Hematopoietic multipotent progenitor cell treated with erythropoietin and hydrocortisone succinate and interleukin-3 and kit ligand, for 15 days (in vitro differentiated cells): ENCODE measurements at regions not wholly inside any gene's neighbourhood (a gene's known extent, or its start where the extent isn't known, plus 50 kb on each side); places are given as distances from the start of the nearest gene placed in this dataset.
"Not testable (repeated sequence)": the region's sequence is repeated elsewhere in the genome, so short reads cannot be mapped to it uniquely, and the experiment has no call there.

Source experiments
- DNase-seq: peaks from one replicate; pipeline ENCODE4 v3.0.0-alpha.2; 2015; ENCODE audit warnings: low spot score

DNA sequence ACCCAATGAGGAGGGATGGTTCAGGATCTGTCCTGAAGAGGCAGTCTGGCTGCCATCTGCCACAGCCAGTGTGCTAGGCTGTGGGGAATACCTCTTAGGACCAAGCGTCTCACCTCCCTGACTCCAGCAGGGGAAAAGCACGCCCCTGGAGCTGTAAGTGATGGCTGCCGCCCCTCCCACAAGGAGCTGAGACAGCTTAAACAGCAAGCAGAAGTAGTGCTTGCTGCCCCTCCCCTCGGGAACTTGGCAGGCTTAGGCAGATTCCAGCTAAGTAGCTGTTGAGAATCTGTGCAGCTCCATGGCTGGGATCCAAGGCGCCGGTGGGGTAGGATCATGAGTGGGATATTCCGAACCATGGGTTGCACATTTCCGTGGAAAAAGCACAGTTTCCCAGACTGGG is 360.4 kb upstream of the MDGA2 start:
- DNase-seq = no peak

DNA sequence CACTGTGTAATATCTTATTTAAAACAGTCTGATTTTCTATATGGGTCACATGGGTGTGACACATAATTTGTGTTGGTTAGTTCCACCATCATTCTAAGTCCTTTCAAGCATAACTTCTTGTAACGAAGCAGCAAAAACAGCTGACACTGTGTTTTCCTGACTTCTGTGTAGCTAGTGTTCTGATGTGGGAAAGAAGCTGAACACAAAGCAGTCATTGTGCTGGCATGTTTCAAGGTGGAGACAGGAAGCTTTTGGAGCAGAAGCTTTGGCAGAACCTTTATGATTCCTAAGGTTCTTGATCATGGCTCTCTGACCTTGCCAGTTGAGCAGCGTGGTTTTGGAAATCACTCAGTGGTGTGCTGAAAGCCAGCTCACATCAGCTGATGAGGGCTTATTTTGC is 351.7 kb upstream of the MDGA2 start:
- DNase-seq = no peak

DNA sequence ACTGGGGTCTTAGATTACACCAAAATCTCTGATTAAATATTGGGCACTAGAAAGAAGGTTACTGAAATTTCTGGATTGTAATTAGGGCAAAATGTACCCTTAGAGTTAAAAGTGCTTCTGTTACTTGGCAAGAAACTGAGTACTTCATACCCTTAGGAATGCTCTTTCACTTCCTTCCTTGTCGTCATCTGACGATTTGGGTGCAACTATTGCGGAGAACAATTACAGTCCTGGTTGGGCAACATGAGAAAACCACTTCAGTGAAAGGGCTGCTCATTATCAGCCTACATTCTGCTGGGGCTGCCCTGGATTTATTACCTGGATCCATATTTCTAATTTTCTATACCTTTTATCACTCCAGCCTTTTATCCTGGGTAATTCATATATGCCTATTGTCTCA is 348.5 kb upstream of the MDGA2 start:
- no peak for DNase-seq

DNA sequence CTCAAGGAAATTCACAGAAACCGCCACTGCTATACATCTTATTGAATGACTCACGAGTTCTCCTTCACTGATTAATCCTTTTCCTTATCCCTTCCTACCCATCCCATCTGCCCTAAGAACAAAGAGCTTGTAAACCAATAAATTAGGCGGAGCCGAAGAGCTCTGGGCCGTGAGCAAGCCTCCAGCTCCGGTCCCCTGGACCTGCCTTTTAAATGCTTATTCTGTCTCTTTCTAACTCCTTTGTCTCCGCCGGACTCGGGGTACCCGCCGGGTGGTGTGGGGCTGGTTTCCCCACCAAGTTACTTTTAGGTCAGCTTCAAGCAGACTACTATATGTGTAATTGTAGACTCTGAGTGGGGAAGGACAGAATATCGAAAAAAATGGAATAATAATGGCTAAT is 336.1 kb upstream of the MDGA2 start:
- DNase-seq = not testable (repeated sequence)

DNA sequence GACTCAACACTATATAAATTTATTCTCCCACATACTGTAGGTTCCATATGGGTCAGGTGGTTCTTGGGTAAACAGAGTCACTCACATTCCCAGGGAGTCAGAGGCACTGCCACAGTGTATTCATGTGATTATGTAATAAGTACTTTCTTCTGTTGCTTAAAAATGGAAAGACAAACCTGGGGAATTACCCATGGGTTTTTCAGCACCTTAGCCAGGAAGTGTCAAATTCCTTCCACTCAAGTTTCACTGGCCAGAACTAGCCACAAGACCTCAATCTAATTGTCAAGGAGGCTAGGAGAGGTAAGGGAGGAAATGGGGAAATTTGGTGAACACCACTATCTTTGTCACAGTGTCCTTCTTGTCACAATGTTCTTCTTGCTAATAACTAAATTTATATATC is 333.2 kb upstream of the MDGA2 start:
- no peak for DNase-seq

DNA sequence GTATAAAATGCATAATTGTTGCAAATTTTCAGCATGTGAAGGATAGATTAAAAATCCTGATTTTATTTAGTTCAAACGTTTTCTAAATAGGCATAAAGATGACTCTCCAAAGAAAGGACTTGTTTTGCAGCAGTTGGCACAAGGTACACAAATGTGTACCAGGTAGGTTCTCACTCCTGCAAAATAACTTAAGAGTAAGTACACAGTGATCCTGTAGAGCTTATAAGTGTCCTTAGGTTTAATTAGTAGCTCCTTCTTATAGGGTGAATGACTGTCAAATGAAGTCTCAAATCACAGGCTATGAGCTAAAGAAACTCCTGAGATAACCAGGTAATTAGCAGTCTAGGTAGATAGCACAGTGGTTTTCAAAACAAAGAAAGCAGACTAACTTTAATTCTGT is 330.6 kb upstream of the MDGA2 start:
- DNase-seq = no peak

DNA sequence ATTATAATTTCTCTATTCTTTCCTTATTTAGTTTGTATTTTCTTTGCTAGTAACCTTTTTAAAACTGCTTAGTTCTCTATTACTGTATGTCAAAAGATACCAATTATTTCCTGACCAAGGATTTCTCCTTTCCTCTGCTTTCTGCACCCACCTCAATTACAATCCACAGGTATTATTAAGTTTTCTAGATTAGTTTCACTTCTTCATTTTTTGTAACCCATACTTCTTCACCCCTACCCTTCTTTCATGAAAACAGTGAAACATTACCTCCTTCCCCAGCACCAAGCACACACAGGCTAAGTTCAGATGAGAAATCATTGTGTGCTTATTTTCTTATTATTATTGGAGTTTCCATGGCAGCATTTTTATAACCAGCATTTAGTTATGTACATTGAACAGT is 318.5 kb upstream of the MDGA2 start:
- no peak for DNase-seq

DNA sequence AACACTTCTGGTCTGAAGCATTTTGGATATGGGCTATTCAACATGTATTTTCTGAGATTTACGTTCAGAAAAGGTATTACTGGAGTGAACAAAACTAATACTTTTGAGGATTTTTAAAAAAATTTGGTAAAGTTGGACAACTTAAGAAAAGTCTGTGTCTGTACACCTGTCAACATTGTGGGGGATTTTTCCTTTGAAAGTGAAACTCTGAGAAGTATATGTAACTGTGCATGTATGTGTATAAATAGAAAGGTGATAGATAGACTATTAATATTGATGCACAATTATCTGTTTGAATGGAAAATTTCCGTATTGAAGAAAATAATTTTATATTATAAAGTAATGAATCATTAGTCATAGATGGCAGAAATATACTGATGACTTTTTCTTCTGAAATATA is 312.8 kb upstream of the MDGA2 start:
- DNase-seq = no peak

DNA sequence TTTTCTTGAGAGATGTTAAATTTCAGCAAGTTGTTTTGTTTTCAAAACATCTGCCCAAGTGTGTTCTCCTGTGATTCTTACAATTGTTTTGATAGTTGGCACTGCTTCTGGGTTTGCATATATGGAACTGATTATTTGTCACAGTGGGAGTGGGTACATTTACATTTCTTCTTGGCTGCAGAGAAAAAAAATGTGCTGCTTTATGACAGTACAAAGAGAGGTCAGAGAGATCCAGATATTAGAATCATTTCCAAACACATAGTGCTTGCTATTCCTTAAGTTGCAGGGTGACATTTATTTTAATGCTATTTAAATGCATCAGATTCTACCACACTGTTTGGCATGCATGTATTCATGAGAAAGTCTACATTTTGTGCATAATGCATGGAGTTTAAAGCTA is 303.5 kb upstream of the MDGA2 start:
- no peak for DNase-seq

DNA sequence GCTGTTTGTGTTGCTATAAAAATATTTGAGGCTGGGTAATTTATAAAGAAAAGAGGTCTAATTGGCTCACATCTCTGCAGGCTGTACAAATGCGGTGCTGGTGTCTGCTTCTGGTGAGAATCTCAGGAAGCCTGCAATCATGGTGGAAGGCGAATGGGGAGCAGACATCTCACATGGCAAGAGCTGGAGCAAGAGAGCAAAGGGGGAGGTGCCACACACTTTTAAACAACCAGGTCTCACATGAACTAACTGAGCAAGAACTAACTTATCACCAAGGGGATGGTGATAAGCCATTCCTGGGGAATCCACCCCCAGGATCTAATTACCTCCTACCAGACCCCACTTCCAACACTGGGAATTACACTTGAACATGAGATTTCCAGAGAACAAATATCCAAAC is 300.7 kb upstream of the MDGA2 start:
- DNase-seq = no peak

DNA sequence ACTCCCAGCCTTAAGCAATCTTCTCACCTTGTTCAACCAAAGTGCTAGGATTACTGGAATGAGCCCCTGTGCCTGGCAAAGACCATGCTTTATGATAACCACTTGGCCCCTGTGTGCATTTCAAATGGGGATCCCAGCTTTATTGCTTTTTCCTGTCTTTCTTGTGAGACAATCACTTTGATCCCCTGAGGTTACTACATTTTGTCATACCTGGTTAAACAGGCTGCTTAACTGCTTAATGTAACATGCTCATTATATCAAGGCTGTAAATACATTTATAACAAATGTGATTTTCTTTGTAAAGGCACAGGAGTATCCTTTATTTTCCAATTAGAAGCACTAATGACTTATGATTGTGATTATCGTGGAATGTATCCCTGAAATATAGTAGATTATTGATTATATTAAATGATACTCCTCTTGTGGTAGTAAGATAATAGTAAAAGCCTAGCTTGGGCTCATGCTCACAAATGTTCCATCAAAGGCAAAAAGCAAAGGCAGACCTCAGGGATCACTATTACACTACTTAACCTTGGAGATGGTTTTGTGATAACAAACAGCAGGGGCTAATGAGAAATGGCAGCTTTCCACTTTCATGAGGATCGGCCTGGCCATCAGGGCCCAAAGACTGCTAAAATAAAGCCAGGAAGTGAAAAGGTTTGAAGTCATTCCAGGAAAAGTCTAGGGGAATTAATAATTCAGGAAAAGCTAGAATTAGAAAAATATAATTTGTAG is 290.8 kb upstream of the MDGA2 start:
- DNase-seq = no peak

DNA sequence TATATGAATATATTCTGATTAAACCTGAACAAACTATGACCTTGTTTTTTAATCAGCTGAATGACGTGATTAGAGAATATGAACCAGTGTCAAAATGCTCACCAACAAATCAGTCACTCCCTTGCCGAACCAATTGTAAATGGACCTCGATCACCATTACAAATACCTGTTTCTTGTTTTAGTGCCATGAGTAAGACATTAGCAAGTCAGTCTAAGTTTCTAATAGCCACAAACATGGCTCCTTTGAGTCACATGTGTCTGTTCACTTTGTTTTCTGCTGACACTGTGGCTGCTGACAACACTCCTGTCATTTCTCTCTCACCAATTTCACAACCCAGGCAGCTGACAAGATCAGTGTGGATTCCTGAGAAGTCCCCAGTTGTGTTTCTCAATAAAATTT is 286.2 kb upstream of the MDGA2 start:
- DNase-seq = no peak

DNA sequence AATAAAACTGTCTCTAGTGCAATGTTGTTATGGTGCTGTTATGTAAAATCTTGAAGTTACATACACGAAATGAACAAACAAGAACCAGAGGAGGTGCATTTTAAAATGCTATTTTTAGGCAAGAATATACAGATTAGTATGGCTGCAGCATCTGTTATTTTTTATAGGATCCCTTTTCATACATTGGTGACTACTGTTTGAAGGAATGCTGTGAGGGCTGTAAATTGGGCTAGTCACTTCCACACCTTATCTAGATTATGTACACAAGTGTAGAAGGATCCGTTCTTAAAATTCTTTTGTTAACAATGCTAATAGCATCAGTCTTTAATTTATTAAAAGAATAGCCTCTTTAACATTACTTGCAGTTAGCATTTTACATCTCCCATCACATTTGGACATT is 284.3 kb upstream of the MDGA2 start:
- no peak for DNase-seq

DNA sequence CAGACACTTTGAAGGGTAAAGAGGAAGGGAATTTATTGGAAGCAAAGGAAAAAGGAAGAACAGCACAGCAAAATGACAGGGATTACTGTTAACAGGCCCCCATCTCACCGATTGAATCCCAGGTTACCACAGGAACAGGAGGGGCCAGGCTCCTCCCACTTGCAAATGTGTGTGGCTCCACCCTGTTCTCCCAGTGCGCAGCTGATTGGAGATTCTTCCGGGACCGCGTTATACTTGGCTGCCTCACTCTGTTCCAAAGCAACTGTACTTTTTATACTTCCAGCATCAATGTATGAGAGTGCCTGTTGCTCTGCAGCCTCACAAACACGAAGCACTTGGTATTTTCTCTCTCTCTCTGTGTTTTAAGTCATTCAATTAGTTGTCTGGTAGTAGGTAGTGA is 273.6 kb upstream of the MDGA2 start:
- no peak for DNase-seq

DNA sequence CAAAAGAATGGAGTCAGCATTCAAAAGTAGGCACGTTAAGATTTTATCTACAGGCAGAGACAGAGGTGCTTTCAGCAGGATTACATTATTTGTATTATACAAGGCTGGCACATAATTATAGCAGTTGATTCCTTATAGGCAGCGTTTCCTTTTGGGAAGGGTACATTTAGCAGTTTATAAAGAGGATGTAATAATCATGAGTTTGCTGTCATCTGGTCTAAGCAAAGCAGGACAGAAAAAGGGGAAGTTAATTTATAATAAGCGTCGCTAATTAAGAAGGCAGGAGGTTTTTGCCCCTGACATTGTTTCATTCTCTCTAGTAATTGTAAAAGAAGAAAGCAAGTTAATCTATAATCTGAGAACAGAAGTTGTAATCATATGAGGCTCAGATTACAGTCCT is 259.9 kb upstream of the MDGA2 start:
- DNase-seq = no peak

DNA sequence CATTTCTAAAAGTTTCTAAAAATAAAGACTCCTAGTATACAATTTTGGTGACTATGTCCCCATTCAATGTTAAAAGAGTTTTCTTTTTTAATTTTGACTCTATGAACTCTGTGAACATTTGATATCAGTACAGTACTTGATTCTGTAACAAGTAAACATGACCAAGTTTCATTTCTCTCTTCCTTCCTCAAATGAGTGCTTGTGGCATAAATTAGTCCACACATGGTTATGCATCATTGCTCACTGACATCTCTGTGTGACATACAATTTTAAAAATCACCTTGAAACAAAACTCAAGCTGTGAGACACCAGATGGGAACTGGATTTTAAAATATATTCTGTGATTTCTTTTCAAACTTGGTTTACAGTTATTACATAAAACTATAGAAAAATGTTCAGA is 253.9 kb upstream of the MDGA2 start:
- no peak for DNase-seq

DNA sequence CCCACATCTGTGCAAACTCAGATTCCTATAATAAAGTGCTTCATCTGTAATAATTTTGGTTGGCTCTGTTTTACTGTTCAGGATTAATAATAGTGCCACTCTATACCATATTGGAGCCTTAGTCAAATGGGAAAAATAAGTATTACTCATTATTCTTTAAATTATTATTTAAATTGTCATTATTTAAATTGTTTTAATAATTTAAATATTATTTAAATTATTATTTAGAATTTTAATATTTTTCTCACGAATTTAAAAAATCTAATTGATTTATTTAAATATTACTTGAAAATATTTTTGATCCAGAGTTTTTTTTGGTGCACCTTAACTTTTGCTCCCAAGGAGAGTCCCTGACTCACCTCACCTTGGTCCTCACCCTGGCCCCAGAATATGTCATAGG is 245.7 kb upstream of the MDGA2 start:
- DNase-seq = no peak

DNA sequence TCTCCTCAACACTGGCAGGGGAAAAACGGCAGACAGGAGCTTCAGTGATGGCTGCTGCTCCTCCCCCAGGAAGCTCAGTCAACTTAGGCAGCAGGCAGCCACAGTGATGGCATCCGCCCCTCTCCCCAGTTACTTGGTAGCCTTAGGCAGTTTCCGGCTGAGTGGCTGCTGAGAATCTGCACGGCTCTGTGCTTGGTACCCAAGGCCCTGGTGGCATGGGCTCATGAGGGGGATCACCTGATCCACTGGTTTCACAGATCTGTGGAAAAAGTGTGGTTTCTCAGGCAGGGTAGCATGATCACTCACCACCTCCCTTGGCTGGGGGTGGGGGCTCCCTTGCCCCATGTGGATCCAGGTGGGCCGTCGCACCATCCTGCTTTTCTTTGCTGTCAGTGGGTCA is 244.6 kb upstream of the MDGA2 start:
- DNase-seq = no peak

DNA sequence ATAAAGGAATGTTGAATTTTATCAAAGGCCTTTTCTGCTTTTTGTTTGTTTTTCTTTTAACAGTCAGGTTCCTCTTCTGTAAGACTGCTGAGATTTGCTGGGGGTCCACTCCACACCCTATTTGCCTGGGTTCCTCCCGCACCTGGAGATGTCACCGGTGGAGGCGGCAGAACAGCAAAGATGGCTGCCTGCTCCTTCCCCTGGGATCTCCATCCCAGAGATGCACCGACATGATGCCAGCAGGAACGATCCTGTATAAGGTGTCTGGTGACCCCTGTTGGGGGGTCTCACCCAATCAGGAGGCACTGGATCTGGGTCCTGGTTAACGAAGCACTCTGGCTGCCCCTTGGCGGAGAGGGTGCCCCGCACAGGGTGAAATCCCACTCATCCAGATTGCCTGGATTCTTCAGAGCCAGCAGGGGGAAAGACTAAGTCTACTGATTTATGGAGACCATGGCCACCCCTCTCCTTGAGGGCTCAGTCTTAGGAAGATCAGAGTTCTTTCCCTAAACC is 244.0 kb upstream of the MDGA2 start:
- no peak for DNase-seq

DNA sequence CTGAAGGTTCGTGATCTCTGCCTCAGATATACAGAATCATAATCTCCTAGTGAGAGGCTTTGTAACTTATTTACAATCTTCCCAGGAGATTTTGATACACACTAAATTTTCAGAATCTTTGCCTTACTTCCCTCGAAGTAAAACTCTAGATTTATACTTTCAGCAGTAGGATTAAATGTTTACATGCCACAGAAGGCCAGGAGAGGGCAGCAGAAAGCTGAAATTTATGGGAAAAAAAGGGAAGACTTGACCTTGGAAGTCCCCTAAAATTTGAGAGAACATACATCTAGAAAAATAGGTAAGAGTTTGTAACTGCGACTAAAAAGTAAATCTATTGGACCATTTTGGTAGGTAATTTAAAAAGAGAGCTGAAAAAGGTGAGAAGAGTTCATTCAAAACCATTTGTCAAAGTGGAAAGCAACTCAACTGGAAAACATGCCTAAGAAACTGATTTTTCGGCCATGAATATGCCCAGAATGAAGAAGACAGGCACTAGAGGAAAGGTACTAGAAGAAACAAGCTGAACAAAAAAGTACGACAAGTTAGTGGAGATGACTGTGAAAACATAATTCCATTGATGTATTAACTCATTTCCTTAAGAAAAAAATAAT is 242.0 kb upstream of the MDGA2 start:
- no peak for DNase-seq

DNA sequence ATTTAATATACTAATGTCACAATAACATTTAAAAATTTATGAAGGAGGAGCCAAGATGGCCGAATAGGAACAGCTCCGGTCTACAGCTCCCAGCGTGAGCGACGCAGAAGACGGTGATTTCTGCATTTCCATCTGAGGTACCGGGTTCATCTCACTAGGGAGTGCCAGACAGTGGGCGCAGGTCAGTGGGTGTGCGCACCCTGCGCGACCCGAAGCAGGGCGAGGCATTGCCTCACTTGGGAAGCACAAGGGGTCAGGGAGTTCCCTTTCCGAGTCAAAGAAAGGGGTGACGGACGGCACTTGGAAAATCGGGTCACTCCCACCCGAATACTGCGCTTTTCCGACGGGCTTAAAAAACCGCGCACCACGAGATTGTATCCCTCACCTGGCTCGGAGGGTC is 225.7 kb upstream of the MDGA2 start:
- DNase-seq = not testable (repeated sequence)

DNA sequence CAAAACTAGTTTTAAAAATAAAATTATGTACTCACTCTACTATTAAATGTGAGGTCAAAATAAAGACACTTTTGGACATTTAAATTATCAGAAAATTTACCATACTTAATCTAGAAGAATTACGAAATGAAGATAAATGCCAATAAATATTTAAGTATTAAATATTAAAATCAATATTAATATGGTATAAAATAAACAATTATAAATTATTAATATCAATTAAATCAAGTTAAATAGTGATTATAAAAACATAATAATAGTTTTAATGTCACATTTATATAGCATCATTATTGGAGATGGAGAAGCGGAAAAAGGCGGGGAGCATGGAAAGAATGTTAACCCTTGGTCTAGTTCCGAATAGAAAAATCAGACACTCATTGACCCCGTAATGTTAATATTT is 224.3 kb upstream of the MDGA2 start:
- DNase-seq = no peak

DNA sequence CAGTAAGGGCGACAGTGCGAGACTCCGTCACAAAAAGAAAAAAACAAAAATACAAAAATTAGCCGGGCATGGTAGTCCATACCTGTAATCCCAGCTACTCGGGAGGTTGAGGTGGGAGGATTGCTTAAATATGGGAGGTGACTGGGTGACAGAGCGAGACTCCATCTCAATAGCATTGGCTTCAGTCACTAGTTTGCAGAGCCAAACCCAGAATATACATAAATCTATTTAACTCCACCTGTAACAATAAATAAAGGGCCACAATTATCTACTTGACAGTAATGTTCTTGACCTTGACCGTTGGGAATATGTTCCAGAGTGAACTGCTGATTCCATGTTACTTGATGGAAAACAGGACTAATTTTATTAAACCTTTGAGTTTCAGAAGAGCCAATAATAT is 198.9 kb upstream of the MDGA2 start:
- no peak for DNase-seq

DNA sequence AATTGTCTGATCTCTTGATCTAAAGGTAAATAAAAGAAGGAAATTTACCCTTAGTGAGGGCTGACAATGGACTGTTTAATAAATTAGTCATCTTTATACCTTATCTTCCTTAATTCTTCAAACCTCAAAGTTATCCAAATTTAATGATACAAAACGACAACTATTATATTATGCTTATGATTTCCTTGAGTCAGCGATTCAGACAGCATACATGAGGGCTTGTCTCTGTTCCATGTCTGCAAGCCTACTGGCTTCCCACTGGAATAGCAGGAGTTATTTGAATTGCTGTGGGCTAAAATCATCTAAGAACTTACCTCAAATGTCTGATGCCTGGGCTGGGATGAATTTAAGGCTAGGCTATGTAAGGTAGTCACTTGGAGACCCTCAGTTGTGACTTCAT is 197.2 kb upstream of the MDGA2 start:
- no peak for DNase-seq
